DND-41 (cell line): ENCODE measurements at regions not wholly inside any gene's neighbourhood (a gene's known extent, or its start where the extent isn't known, plus 50 kb on each side); places are given as distances from the start of the nearest gene placed in this dataset.

ENCODE experiments used
- EZH2 ChIP-seq: IDR thresholded peaks from 3 replicates; pipeline ENCODE4 v1.6.1; 2012; ENCODE audit warnings: borderline replicate concordance, low read depth, mild to moderate bottlenecking, moderate library complexity, low read length, inconsistent platforms; ENCODE audit not compliant: severe bottlenecking
- TF ChIP-seq, protein P1 (sequence below): IDR thresholded peaks from 2 replicates; pipeline ENCODE4 v1.5.1; 2012; ENCODE audit warnings: borderline replicate concordance, low read length, moderate library complexity, mild to moderate bottlenecking; ENCODE audit not compliant: poor library complexity, severe bottlenecking; ENCODE audit errors: extremely low read depth

DNA sequence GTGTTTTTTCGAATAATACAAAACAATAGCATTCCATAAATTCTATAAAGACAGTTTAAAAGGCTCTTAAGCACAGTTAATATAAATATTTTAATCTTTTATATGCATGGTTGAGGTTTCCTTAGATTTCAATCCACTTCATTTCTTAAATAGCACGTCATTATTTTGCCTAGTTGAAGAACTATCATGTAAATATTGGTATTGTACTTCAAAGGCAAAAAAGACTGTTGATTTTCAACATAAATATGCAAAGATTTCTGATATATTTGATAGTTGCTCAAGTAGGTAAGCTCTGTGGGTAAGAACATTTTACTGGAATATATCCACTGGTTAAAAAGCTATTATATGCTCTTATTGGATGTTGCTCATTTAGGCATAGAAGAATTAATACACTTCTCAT, 458.6 kb downstream of the NR2F1-AS1 start:
- TF ChIP-seq, protein P1, sequence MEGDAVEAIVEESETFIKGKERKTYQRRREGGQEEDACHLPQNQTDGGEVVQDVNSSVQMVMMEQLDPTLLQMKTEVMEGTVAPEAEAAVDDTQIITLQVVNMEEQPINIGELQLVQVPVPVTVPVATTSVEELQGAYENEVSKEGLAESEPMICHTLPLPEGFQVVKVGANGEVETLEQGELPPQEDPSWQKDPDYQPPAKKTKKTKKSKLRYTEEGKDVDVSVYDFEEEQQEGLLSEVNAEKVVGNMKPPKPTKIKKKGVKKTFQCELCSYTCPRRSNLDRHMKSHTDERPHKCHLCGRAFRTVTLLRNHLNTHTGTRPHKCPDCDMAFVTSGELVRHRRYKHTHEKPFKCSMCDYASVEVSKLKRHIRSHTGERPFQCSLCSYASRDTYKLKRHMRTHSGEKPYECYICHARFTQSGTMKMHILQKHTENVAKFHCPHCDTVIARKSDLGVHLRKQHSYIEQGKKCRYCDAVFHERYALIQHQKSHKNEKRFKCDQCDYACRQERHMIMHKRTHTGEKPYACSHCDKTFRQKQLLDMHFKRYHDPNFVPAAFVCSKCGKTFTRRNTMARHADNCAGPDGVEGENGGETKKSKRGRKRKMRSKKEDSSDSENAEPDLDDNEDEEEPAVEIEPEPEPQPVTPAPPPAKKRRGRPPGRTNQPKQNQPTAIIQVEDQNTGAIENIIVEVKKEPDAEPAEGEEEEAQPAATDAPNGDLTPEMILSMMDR, result no peak
- TF ChIP-seq EZH2, result no peak
